ENCODE measurements at regions not wholly inside any gene's neighbourhood (a gene's known extent, or its start where the extent isn't known, plus 50 kb on each side); places are given as distances from the start of the nearest gene placed in this dataset.

DNA sequence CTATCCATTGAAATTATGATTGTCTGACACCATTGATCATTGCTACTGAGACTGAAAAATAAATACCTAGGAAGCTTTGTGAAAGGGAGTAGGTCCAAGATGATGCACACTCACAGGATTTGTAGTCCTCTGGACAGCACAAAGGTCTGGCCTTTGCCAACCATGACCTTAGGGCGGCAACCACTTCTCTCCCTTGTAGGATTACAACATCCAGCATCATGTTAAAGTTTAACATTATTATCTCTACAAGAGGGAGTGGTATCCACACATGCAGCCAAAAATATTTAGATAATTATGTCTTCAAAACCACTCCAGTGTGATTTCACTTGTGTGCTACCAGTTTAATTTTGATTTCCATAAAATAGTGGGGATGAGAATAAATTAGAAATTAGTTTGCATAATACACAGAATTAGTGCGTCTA is 51.1 kb upstream of the NHSL1 start:
- DNase-seq: no peak

- no peak for DNase-seq
Observed at GRCh38 chr6:138554146-138554545, 54.9 kb upstream of the NHSL1 start.

DNA sequence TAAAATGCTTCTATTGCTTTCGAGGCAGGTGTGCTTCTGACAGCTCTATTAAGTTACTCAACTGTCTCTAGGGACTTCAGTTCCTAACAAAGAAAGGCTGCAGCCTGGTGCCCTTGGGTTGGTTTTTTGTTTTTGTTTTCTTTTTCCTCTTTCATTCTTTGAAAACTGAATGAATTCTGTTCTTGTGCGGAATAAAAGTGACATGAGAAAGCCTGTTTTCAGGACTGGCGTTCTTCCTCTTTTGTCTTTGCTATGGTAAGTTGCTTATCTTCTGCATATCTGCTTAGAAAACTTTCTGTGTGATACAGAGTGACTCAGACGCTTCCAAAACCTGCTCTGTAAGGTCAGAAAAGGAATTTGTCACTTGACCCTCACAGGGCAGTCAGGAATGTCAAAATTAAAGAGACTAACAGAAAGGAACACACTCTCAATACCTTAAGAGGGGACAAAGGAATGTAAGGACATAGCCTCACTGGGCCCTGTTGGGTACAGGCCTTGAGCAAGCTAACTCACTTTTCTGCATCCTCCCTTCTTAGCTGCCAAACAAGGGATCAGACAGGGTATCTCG is 56.2 kb upstream of the NHSL1 start:
- no peak for DNase-seq

DNA sequence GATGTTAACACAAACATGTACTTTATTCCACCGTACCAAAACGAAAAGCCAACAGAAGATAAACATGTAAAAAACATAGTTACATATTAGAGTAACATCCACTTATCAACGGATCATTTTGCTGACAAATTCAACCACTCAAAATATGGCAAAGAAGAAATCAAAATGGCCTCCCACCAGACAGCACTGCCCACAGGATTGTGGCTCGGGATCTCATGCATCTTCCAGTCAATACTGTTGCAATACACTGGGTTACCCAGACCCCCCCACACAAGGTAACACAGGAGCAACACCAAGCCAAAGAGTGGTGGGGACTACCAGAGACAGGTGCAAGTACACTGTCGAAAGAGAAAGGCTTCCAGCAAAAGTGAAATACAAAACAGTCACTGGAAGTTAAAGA is 57.9 kb upstream of the NHSL1 start:
- DNase-seq: no peak

DNA sequence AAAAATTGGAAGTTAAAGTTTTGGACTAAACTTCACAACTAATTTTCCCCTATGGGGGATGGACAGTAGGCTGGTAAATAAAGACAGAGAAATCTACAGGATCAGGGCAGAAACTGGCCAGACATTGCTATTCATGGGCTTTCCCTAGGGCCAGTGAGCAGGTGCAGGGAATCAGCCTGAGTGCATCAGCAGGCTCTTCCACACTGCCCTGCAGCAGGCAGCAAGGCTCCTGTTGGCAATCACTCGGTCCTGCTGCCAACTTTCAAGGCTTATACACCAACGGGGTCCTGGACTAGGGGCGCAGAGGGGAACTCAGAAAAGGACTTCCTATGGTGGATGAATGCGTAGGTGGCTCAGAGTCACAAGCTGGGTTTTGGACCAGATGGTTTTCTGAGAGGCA is 59.8 kb upstream of the NHSL1 start:
- no peak for DNase-seq

GRCh38 chr6:138560130-138560860 is 61.0 kb upstream of the NHSL1 start:
- no peak for DNase-seq

DNA sequence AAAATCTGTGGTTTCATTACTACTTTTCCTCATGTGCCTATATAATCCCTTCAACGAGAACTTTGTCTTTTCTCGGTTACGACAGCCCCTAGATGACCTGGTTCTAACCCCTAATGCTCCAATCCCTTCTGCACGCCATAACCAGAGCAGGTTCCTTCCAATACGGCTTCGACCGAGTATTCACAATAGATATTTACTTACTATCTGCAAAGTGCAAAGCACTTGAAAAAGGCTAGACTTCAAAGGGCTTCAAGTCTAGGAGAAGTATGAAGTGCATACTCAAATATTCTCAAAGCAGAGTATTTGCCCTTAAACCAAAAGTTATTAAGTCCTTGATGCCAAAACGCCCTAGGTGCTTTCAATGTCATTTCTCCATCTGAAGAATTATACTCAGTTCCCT is 63.4 kb upstream of the NHSL1 start:
- DNase-seq: no peak

DNA sequence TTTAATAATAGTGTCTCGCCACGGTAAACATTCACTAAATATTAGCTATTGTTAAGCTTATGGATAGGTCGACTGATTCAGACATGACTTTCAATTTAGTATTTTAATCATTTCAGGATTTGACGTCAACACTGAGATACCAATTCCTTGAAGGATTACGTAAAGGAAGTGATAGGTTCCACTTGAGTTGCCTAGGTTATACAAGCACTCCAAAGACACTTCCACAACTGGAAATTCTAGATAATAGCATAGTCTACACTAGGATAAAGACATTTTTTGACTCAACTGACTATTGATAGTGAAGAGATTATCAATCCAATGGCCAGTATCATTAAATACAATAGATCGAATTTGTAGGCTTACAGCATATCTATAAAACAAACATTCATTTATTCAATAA is 63.9 kb upstream of the NHSL1 start:
- DNase-seq: no peak

- DNase-seq: no peak
Observed at GRCh38 chr6:138563650-138564049, 64.4 kb upstream of the NHSL1 start.

DNA sequence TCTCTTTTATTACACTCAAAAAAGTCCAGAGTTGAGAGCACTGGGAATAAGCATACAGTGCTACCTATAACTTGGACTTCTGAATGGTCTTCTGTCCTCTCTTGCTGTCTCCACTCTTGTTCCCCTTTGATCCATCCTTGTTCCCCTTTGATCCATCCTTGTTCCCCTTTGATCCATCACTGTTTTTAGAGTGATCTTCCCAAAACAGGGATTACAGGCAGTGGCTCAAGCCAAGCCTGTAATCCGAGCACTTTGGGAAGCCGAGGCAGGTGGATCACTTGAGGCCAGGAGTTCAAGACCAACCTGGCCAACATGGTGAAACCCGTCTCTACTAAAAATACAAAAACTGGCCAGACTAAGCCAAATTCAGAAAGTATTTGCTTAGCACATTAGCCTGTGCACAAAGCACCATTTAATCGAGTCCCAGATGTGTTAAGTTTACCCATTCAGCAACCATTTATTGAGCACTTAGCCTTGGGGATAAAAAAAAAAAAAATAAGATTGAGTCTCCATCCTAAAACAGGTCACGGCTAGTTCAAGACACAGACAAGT is 65.0 kb upstream of the NHSL1 start:
- DNase-seq: no peak

DNA sequence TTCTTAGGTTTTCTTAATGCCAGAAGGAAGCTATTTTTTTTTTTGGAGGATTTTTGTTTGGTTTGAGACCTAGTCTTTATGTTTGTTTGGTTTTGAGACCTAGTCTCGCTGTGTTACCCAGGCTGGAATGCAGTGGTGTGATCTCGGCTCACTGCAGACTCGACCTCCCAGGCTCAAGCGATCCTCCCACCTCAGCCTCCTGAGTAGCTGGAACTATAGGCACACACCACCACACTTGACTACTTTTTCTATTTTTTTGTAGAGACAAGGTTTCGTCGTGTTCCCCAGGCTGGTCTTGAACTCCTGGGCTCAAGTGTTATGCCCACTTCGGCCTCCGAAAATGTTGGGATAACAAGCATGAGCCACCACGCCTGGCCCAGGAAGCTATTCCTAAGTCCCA is 67.8 kb upstream of the NHSL1 start:
- DNase-seq: no peak

- no peak for DNase-seq
Observed at GRCh38 chr6:138568997-138569396, 69.7 kb upstream of the NHSL1 start.

- no peak for DNase-seq
Observed at GRCh38 chr6:138569554-138569953, 70.3 kb upstream of the NHSL1 start.

- no peak for DNase-seq
Observed at GRCh38 chr6:138569970-138570724, 70.9 kb upstream of the NHSL1 start.

DNA sequence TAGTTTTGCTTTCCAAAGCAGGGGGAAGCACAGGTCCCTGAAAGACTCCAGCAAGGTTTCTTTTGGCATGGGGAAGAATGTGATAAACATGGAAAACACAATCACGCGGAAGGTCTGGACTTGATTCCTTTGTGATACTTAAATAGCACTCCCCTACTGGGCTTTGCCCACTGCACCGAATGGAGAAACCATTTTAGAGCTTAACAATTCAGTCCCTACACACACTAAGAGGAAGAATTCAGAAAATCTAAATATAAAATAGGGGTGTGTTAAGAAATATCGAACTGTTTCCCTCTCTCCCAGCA is 71.4 kb upstream of the NHSL1 start:
- DNase-seq: no peak

- DNase-seq: no peak
Observed at GRCh38 chr6:138571181-138571580, 71.9 kb upstream of the NHSL1 start.

- DNase-seq: no peak
Observed at GRCh38 chr6:138571585-138572166, 72.4 kb upstream of the NHSL1 start.

GRCh38 chr6:138572167-138572875 is 73.0 kb upstream of the NHSL1 start:
- DNase-seq: no peak

DNA sequence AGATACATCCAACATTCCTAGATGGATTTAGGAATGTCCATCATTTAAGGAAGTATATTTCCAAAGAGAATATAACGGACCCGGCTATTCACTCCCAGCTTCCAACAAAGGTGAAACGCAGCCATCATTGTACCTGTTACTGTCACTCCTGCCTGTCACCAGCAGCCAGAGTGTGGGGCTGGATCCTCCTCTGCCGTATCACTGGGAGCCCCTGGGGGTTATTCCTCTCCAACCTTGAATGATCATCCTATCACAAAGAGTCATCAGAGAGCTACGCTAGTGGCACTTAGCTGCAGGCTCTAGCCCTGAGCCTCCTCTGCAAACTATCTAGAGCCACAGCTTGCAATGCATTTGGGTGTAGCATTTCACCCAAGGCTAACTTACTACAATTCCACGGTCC is 73.6 kb upstream of the NHSL1 start:
- DNase-seq: no peak

GRCh38 chr6:138575257-138575656 is 76.0 kb upstream of the NHSL1 start:
- no peak for DNase-seq

GRCh38 chr6:138576313-138576712 is 77.0 kb upstream of the NHSL1 start:
- DNase-seq: no peak

DNA sequence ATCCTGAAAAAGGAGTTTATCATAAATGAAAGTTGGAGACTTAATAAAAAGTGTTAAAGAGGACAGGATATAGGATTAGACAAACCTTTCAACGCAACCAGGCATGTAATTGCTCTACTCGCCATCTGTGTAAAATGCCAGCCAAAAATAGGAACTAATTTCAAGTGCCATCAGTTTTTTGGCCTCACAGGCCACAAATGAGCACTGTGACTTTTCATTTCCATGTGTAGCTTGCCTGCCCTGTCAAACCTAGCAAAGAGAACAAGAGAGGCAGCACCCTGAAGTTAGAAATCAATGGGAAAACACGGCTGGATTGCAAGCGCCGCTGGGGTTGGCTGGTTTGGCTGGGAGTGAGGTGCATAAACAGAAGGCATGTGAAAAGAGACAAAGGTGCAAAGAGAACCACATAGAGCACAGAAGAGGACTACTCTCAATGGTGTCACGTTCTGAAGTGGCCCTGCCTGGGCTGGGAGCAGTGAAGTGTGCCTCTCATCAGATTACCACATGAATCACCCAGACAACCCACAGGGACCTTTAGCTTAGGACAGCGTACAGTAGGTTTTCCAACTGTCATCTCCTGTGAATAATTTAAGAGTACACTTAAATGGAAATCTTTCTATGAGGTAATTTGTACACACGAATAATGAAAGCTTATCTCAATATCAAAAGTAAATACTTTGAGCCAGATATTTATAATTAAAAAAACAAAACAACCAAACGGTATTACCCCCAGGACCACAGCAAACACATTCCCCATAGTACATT is 78.0 kb upstream of the NHSL1 start:
- no peak for DNase-seq

Measured in effector CD8-positive, alpha-beta T cell (primary cell).